Testis (tissue), 2 donors: ENCODE measurements at regions not wholly inside any gene's neighbourhood (a gene's known extent, or its start where the extent isn't known, plus 50 kb on each side); places are given as distances from the start of the nearest gene placed in this dataset.

Experiments used
- DNase-seq: peaks from one replicate; pipeline ENCODE4 v3.0.0-alpha.2; 2019
- H3K27ac ChIP-seq, 2 donors: fragments of 200-600 bp; sonication (generic); one replicate each; pipeline ENCODE4 v1.5.1; 2019
- H3K27me3 ChIP-seq: fragments of 200-600 bp; sonication (generic); one replicate; pipeline ENCODE4 v1.5.1; 2019
- H3K36me3 ChIP-seq: fragments of 200-600 bp; sonication (generic); one replicate; pipeline ENCODE4 v1.5.1; 2017; ENCODE audit warnings: low read depth; ENCODE audit errors: missing control alignments
- H3K4me1 ChIP-seq: fragments of 200-600 bp; sonication (generic); one replicate; pipeline ENCODE4 v1.5.1; 2019
- H3K4me3 ChIP-seq, 2 donors: fragments of 200-600 bp; sonication (generic); one replicate each; pipeline ENCODE4 v1.5.1; 2017 to 2019
- H3K9me3 ChIP-seq: fragments of 200-600 bp; sonication (generic); one replicate; pipeline ENCODE4 v1.5.1; 2017
- POLR2A ChIP-seq: fragments of 450-650 bp; IDR thresholded peaks from one replicate; pipeline ENCODE4 v1.6.1; 2017; ENCODE audit warnings: antibody characterized with exemption, mild to moderate bottlenecking, moderate library complexity
- WGBS, 2 donors: methylation state at CpG; one replicate each; pipeline ENCODE4 v1.1.5; 2018; 5-methylcytosine and 5-hydroxymethylcytosine counted together
- intact Hi-C: fragments of 100-400 bp; cut with DNase I; formaldehyde crosslinking; loops from one replicate; pipeline ENCODE4 v1.15.1; 2023; ENCODE audit warnings: low total_unique reads
- TF ChIP-seq, protein P1 (sequence below), 3 experiments: fragments of 450-650 bp in 2 of 3; fragments of 200-600 bp in 1 of 3; sonication (generic) in 1 of 3; IDR thresholded peaks; one replicate each; pipeline ENCODE4 v1.5.1; 2016 to 2019; ENCODE audit warnings: antibody characterized with exemption in 3 of 3, mild to moderate bottlenecking in 2 of 3, moderate library complexity in 1 of 3

DNA sequence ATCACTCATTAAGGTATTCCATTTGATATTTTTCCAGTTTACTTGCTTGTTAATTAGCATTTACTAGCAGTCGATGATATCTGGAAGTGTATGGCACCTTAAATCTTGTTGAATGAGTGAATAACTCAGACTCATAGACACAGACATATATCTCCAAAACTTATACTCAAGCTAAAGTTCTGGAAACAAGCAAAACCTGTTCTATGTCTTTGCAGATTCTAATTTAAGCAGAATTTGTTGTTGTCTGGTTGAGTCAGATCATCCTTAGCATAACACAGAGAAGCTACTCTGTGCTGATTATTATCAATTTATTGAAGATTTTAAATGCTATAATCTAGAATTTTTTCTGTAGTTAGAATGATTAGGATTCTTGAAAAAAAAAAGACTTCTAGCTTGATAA lies 296.2 kb downstream of the MDFIC start:
- Histone ChIP-seq H3K4me1 (no peaks in the 10 kb centered on the region), H3K27ac (no peak overlapping the region), H3K9me3 (no peaks in the 10 kb centered on the region), H3K4me3 (no peak overlapping the region), H3K36me3 (no peaks in the 10 kb centered on the region), H3K27me3 (no peaks in the 10 kb centered on the region)
- DNase-seq, result no peak
- TF ChIP-seq, protein P1, sequence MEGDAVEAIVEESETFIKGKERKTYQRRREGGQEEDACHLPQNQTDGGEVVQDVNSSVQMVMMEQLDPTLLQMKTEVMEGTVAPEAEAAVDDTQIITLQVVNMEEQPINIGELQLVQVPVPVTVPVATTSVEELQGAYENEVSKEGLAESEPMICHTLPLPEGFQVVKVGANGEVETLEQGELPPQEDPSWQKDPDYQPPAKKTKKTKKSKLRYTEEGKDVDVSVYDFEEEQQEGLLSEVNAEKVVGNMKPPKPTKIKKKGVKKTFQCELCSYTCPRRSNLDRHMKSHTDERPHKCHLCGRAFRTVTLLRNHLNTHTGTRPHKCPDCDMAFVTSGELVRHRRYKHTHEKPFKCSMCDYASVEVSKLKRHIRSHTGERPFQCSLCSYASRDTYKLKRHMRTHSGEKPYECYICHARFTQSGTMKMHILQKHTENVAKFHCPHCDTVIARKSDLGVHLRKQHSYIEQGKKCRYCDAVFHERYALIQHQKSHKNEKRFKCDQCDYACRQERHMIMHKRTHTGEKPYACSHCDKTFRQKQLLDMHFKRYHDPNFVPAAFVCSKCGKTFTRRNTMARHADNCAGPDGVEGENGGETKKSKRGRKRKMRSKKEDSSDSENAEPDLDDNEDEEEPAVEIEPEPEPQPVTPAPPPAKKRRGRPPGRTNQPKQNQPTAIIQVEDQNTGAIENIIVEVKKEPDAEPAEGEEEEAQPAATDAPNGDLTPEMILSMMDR (IDR thresholded peaks at IDR 0.05), result no peak
- no peak for TF ChIP-seq POLR2A
- intact Hi-C loops, result no loop called here
- 84 to 97% methylated on average over 1 of the region's 1 CpG for WGBS, 2 donors

DNA sequence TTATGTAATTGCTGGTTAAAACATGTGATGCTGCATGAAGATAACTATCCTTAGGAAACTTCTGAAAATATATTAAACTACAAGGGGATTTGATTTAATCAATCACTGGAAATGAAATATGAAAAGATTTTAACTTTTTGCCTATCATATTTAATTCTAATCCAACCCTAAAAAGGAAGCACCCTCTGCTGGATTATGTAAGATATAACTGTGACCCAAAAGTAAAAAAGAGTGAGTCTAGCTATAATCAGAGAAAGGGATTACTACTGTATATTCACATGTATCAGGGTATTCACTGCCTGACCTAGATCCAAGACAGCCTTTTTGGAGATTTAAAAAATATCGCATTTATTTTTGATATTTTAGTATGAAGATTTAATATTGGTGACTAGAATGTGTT lies 295.5 kb downstream of the MDFIC start:
- no peaks in the 10 kb centered on the region for H3K4me1 ChIP-seq
- intact Hi-C loops, result no loop called here
- WGBS, 2 donors, result 77 to 94% methylated on average over 1 of the region's 1 CpG
- H3K36me3 ChIP-seq, result no peaks in the 10 kb centered on the region
- no peak overlapping the region for H3K4me3 ChIP-seq
- no peaks in the 10 kb centered on the region for H3K9me3 ChIP-seq
- no peaks in the 10 kb centered on the region for H3K27me3 ChIP-seq
- no peak overlapping the region for H3K27ac ChIP-seq
- TF ChIP-seq POLR2A, result no peak
- TF ChIP-seq, protein P1 (IDR thresholded peaks at IDR 0.05), result no peak
- no peak for DNase-seq

DNA sequence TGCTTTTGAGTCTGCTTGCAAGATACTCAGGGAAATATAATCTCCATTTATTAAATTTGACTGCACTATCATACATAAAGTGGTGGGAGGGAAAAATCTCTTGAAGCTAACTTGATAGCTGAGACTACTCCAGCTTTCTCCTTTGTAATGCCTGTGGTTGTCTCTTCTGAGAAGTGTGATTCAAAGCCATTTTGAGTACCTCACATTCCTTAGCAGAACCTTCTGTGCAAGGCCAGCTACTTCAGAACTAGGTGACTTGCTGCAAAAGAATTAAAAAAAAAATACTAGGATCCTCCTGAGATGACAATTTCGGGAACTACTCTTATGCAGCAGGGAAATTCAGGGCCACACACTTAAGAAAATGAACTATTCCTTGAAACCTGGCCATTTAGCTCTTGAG lies 294.8 kb downstream of the MDFIC start:
- Histone ChIP-seq H3K27me3 (no peaks in the 10 kb centered on the region), H3K4me1 (no peaks in the 10 kb centered on the region), H3K36me3 (no peaks in the 10 kb centered on the region), H3K4me3 (no peak overlapping the region), H3K27ac (no peak overlapping the region), H3K9me3 (no peaks in the 10 kb centered on the region)
- intact Hi-C loops, result no loop called here
- TF ChIP-seq, protein P1 (IDR thresholded peaks at IDR 0.05), result no peak
- no peak for TF ChIP-seq POLR2A
- no peak for DNase-seq
- WGBS, 2 donors, result 63 to 84% methylated on average over 1 of the region's 1 CpG

DNA sequence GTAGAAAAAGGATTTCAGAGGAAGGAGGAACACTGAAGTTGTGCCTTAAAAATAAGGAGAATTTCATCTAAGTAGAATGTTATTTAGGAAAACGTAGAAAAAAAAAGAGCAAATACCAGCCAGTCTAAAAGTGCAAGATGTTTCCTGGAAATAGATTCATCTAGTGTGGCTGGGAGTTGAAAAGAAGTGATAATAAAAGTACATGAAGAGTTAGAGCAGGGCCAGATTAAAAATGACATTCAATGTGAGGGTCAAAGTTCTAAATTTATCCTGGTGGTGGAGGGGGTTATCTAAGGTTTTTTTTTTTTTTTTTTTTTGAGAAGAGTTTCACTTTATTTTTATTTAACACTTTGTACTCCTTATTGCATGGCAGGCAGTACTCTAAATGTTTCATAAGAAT lies 289.3 kb downstream of the MDFIC start:
- WGBS, 2 donors, result 22 to 41% methylated on average over 1 of the region's 1 CpG
- Histone ChIP-seq H3K27me3 (no peaks in the 10 kb centered on the region), H3K4me3 (no peak overlapping the region), H3K27ac (no peak overlapping the region), H3K4me1 (no peaks in the 10 kb centered on the region), H3K36me3 (no peaks in the 10 kb centered on the region), H3K9me3 (no peaks in the 10 kb centered on the region)
- no peak for TF ChIP-seq POLR2A
- TF ChIP-seq, protein P1 (IDR thresholded peaks at IDR 0.05), result no peak
- DNase-seq, result no peak
- intact Hi-C loops, result no loop called here

DNA sequence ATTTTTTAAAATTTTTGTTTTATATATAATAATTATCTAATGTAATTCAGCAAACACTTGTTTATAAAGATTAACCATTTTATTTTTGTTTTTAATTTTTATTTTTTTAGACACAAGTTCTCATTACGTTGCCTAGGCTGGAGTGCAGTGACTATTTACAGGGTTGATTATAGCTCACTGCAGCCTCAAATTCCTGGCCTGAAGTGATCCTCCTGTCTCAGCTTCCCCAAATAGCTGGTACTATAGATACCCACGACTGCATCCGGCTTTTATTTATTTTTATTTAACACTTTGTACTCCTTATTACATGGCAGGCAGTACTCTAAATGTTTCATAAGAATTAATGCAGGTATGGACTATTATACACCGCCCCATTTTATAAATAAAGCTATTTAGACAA lies 288.7 kb downstream of the MDFIC start:
- TF ChIP-seq POLR2A, result no peak
- TF ChIP-seq, protein P1 (IDR thresholded peaks at IDR 0.05), result no peak
- H3K9me3 ChIP-seq, result no peaks in the 10 kb centered on the region
- H3K4me1 ChIP-seq, result no peaks in the 10 kb centered on the region
- no peaks in the 10 kb centered on the region for H3K36me3 ChIP-seq
- 71 to 78% methylated on average over 4 of the region's 4 CpGs for WGBS, 2 donors
- DNase-seq, result no peak
- no peaks in the 10 kb centered on the region for H3K27me3 ChIP-seq
- no peak overlapping the region for H3K27ac ChIP-seq
- no peak overlapping the region for H3K4me3 ChIP-seq
- intact Hi-C loops, result no loop called here
